ENCODE measurements at regions not wholly inside any gene's neighbourhood (a gene's known extent, or its start where the extent isn't known, plus 50 kb on each side); places are given as distances from the start of the nearest gene placed in this dataset.

- peak; percentile 74 for DNase-seq
These were observed 1326.5 kb upstream of the B3GALT2 start for GRCh38 chr1:194512957-194513356.

GRCh38 chr1:194512345-194512744 lies 1325.9 kb upstream of the B3GALT2 start:
- DNase-seq = no peak

DNA sequence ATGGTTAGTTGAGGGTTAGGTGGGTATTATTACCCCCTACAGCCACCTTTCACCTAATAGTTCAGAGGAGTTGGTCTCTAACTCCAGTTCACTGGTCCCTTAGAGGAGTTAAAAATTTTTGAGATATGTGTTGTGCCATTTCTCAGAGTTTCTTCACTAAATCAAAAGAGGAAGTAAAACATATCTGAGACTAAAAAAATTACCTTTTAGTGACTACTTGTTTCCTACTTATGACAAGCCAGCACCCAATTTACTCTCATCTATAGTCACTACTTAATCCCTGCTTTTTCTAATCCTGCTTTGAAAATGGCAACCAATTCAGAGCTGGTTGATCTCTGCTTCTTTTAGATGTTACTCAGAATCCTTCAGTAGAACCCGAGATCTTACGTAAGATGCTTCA lies 1316.8 kb upstream of the B3GALT2 start:
- no peak for DNase-seq

- DNase-seq = no peak
These were observed 1309.0 kb upstream of the B3GALT2 start for GRCh38 chr1:194495434-194495833.

GRCh38 chr1:194487172-194487571 lies 1300.8 kb upstream of the B3GALT2 start:
- DNase-seq = no peak

DNA sequence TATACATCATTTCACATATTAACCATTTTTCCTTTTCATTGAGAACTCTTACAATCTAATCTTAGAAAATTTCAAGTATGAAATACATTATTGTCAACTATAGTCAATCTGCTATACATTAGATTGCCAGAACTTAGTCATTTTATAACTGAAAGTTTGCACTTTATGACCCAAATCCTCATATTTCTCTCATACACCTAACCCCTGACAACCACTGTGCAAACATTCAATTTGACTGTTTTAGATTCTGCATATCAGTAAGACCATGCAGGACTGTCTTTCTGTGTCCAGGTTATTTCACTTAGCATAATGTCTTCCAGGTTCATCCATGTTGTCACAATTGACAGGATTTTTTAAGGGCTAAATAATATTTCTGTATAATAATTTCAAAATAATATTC lies 1299.0 kb upstream of the B3GALT2 start:
- DNase-seq = no peak

- DNase-seq = no peak
These were observed 1292.3 kb upstream of the B3GALT2 start for GRCh38 chr1:194478731-194479130.

DNA sequence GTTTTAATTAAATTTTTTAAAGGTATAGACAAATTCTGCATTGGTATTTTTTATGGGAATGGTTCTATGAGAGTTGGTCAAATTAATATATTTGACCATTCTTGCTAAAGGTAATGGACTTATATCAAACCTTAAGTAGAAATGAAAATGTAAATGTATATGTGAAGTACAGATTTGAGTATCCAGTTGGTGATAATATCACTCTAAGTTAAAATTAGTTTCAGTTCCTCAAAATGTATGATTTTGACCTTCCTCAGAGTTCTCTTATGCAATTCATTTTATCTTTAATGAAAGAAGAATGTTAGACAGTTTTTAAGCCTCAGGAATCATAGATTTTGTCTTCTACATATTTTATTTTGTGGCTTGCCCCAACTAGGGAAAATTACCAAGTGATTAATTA lies 1291.5 kb upstream of the B3GALT2 start:
- DNase-seq = no peak

- DNase-seq = peak; percentile 80
These were observed 1290.5 kb upstream of the B3GALT2 start for GRCh38 chr1:194476872-194477271.

DNA sequence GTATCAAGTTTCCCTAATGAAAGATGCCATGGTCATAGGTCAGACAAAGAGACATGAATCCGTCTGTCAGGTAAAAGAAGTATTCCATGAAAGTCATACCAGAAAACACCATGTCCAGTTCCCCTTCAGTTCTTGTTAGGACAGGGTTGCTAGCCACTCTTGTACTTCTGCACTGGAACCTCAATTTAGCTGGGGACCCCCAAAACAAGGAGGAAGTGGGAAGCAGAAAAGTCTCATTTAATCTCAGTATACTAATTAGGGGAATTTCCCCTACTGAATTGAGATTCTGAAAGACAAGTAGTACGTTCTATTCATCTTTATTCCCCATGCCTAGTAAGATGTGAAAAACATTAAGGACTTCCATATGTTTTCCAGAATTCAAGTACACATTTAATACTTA lies 1289.9 kb upstream of the B3GALT2 start:
- DNase-seq = no peak

GRCh38 chr1:194474701-194475100 lies 1288.3 kb upstream of the B3GALT2 start:
- DNase-seq = peak; percentile 30

GRCh38 chr1:194473766-194474165 lies 1287.4 kb upstream of the B3GALT2 start:
- no peak for DNase-seq

- no peak for DNase-seq
These were observed 1282.9 kb upstream of the B3GALT2 start for GRCh38 chr1:194469282-194469681.

GRCh38 chr1:194466706-194467105 lies 1280.3 kb upstream of the B3GALT2 start:
- DNase-seq = peak; percentile 23

GRCh38 chr1:194447636-194448035 lies 1261.2 kb upstream of the B3GALT2 start:
- peak; percentile 60 for DNase-seq

GRCh38 chr1:194445244-194445643 lies 1258.8 kb upstream of the B3GALT2 start:
- DNase-seq = no peak

DNA sequence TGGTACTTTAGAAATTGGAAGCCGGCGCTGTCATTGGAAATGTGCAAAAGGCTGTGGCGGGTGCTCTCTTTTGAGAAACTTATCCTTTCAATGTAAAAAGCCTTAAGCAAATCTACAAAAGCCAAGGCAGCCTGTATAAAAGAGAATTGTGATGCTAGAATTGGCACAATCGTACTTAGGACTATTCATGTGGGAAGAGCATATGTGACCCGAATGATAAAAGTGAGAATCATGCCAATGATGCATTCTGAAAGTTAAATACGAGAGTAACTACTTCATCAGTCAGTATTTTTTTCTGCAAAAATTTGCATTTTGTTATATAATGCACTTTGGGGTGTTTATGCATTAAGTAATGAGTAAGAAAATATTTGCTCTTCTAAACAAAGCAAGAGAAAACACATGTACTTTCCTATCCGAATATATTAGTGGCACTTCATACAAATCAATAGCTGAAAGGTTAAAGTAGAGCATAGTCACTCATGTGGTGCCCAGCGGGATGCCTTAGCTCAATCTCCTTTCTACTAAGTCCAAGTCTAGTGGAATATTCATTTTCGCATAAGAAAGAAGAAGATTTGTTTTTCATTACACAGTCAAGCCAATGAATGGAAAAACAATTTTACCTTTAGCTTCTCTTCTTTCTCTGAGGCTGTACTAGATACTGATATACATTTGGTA lies 1256.6 kb upstream of the B3GALT2 start:
- no peak for DNase-seq

- DNase-seq = no peak
These were observed 1250.7 kb upstream of the B3GALT2 start for GRCh38 chr1:194437135-194437534.

- no peak for DNase-seq
These were observed 1244.7 kb upstream of the B3GALT2 start for GRCh38 chr1:194431121-194431520.

DNA sequence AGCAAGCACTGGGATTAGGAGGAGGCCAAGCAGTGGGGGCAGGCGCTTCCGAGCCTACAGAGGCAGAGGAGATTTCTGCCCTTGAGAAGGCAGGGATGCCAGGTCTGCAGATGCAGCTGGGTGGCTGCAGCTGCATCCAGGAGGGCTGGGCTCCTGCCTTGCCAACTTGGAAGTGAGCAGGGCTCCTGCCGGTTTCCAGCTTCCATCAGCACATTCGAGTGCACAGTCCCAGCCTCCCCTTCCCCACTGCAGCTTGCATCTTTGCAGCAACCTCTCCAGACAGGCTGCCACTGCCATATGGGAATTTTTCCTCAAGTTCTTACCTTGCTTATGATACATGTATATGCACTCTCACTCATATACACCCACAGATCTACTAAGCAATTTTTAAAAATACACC lies 1234.3 kb upstream of the B3GALT2 start:
- no peak for DNase-seq

DNA sequence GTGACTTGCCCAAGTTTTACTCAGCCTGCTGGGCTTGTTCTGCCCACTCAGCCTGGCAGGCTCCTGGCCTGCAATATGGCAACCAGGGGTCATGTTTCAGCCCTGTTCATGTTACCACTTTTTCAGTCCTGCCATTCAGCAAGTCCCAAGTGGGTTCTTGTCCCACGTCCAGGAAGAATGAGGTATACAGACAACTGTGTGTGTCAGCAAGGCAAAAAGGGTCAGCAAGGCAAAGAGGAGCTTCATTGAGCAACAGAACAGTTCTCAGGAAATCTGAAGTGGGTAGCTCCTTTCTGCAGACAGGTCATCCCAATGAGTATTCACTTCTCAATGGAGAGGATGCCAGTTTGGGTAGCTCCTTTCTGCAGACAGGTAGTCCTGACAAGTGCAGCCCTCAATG lies 1233.3 kb upstream of the B3GALT2 start:
- DNase-seq = no peak

DNA sequence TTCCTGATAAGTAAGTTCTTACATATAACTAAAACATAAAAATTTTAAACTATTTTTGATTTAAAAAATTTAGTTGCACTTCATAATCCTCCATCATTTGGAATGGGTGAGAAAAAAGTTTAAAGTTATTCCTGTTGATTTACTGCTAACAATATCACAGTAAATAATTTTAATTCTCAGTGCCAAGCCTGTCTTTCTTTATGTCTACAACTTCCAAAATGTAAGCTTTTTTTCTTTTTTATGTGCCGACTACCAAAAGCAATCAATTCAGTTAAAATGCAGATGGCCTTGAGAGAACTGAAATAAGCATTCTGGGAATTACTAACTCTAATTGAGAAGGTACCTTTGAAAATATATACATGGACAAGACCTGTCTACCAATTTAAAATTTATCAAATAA lies 1224.3 kb upstream of the B3GALT2 start:
- DNase-seq = no peak

- DNase-seq = peak; percentile 48
These were observed 1220.8 kb upstream of the B3GALT2 start for GRCh38 chr1:194407238-194407637.

DNA sequence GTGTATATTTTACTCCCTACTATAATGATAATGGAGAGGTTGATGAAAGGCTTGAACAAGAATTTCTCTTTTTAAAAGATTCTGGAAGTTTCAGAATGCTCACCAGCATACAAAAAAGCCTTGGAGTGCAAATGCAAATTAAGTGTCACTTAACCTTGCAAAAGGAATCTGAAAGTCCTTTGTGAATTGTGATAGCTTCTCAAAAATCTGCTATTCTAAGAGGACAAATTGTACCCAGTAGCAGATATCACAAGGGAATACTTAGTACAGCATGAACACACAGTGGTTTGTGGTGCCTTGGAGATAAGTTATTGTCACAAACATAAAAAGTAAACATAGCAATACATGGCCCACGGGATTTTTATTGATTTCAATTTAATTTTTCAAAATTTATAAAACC lies 1208.3 kb upstream of the B3GALT2 start:
- DNase-seq = no peak

GRCh38 chr1:194387531-194387930 lies 1201.1 kb upstream of the B3GALT2 start:
- DNase-seq = no peak

Measured in fibroblast of skin of back (primary cell).